ENCODE measurements at regions not wholly inside any gene's neighbourhood (a gene's known extent, or its start where the extent isn't known, plus 50 kb on each side); places are given as distances from the start of the nearest gene placed in this dataset.

GRCh38 chr4:33649471-33649870 lies 2594.8 kb downstream of the ARAP2 start:
- no peaks in the 10 kb centered on the region for H3F3A ChIP-seq (ENCODE audit: insufficient read depth, low read length)
- no peaks in the 10 kb centered on the region for H3K27me3 ChIP-seq (ENCODE audit: insufficient read depth, low read length)
- no peaks in the 10 kb centered on the region for H4K20me1 ChIP-seq (ENCODE audit: insufficient read depth, low read length)
- no peak for TF ChIP-seq EZH2 (IDR thresholded peaks at IDR 0.05; ENCODE audit: borderline replicate concordance, low read length)
- TF ChIP-seq CTCF (IDR thresholded peaks at IDR 0.05; ENCODE audit: low read length), result no peak
- H3K4me2 ChIP-seq (ENCODE audit: low read length), result no peak overlapping the region
- H3K9me2 ChIP-seq (ENCODE audit: low read depth, low read length), result no peaks in the 10 kb centered on the region
- H3K4me1 ChIP-seq (ENCODE audit: insufficient read depth, low read length, severe bottlenecking), result no peaks in the 10 kb centered on the region
- H3K79me2 ChIP-seq (ENCODE audit: insufficient read depth, low read length), result no peaks in the 10 kb centered on the region
- H2AFZ ChIP-seq (ENCODE audit: low read length), result no peak overlapping the region
- no peaks in the 10 kb centered on the region for H3K9me3 ChIP-seq (ENCODE audit: low read length)
- no peak overlapping the region for H3K4me3 ChIP-seq (ENCODE audit: low read depth, low read length, poor library complexity, severe bottlenecking)
- no peaks in the 10 kb centered on the region for H3K36me3 ChIP-seq (ENCODE audit: insufficient read depth, low read length)
- no peak overlapping the region for H3K27ac ChIP-seq (ENCODE audit: low read depth, low read length, poor library complexity, severe bottlenecking)
- no peak overlapping the region for H3K9ac ChIP-seq (ENCODE audit: low read length)

GRCh38 chr4:33650036-33650435 lies 2594.3 kb downstream of the ARAP2 start:
- Histone ChIP-seq H3K4me2 (ENCODE audit: low read length) (no peak overlapping the region), H3K4me1 (ENCODE audit: insufficient read depth, low read length, severe bottlenecking) (no peaks in the 10 kb centered on the region), H3K36me3 (ENCODE audit: insufficient read depth, low read length) (no peaks in the 10 kb centered on the region), H3K79me2 (ENCODE audit: insufficient read depth, low read length) (no peaks in the 10 kb centered on the region), H3K9me3 (ENCODE audit: low read length) (no peaks in the 10 kb centered on the region), H3K9ac (ENCODE audit: low read length) (no peak overlapping the region), H3K27me3 (ENCODE audit: insufficient read depth, low read length) (no peaks in the 10 kb centered on the region), H3K27ac (ENCODE audit: low read depth, low read length, poor library complexity, severe bottlenecking) (no peak overlapping the region), H3F3A (ENCODE audit: insufficient read depth, low read length) (no peaks in the 10 kb centered on the region), H2AFZ (ENCODE audit: low read length) (no peak overlapping the region), H3K4me3 (ENCODE audit: low read depth, low read length, poor library complexity, severe bottlenecking) (no peak overlapping the region), H4K20me1 (ENCODE audit: insufficient read depth, low read length) (no peaks in the 10 kb centered on the region), H3K9me2 (ENCODE audit: low read depth, low read length) (no peaks in the 10 kb centered on the region)
- TF ChIP-seq CTCF (IDR thresholded peaks at IDR 0.05; ENCODE audit: low read length), result no peak
- no peak for TF ChIP-seq EZH2 (IDR thresholded peaks at IDR 0.05; ENCODE audit: borderline replicate concordance, low read length)

GRCh38 chr4:33658971-33659370 lies 2585.3 kb downstream of the ARAP2 start:
- no peaks in the 10 kb centered on the region for H3K9me2 ChIP-seq (ENCODE audit: low read depth, low read length)

More at GRCh38 chr4:33658971-33659370, 2585.3 kb downstream of the ARAP2 start:
- Histone ChIP-seq H3K27me3 (ENCODE audit: insufficient read depth, low read length) (no peaks in the 10 kb centered on the region), H3K4me3 (ENCODE audit: low read depth, low read length, poor library complexity, severe bottlenecking) (no peak overlapping the region), H3K9me3 (ENCODE audit: low read length) (no peaks in the 10 kb centered on the region), H3K36me3 (ENCODE audit: insufficient read depth, low read length) (no peaks in the 10 kb centered on the region), H3K27ac (ENCODE audit: low read depth, low read length, poor library complexity, severe bottlenecking) (no peak overlapping the region), H3F3A (ENCODE audit: insufficient read depth, low read length) (no peaks in the 10 kb centered on the region), H2AFZ (ENCODE audit: low read length) (no peak overlapping the region), H3K4me1 (ENCODE audit: insufficient read depth, low read length, severe bottlenecking) (no peaks in the 10 kb centered on the region), H3K79me2 (ENCODE audit: insufficient read depth, low read length) (no peaks in the 10 kb centered on the region), H4K20me1 (ENCODE audit: insufficient read depth, low read length) (no peaks in the 10 kb centered on the region), H3K9ac (ENCODE audit: low read length) (no peak overlapping the region), H3K4me2 (ENCODE audit: low read length) (no peak overlapping the region)
- TF ChIP-seq CTCF (IDR thresholded peaks at IDR 0.05; ENCODE audit: low read length) (no peak), EZH2 (IDR thresholded peaks at IDR 0.05; ENCODE audit: borderline replicate concordance, low read length) (no peak)

Data from OCI-LY1 (cell line).